ENCODE measurements at regions not wholly inside any gene's neighbourhood (a gene's known extent, or its start where the extent isn't known, plus 50 kb on each side); places are given as distances from the start of the nearest gene placed in this dataset.

DNA sequence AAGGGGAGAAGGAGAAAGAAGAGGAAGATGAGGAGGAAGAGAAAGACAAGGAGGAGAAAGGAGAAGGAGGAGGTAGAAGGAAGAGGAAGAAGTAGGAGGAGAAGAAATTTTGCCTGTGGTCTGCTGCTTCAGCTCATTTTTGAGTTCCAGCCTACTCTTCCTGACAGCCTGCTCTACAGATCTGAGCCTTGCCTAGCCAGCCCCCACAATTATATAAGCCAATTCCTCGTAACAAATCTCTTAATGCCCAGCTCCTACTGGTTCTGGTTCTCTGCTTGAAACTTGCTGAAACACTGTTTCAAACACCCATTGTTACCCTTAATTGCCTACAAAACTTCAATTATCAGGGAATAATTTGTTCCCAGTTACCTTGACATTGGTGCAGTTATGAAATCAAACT, 1014.2 kb upstream of the CELF4 start:
- no peak for DNase-seq (ENCODE audit: low read depth)

DNA sequence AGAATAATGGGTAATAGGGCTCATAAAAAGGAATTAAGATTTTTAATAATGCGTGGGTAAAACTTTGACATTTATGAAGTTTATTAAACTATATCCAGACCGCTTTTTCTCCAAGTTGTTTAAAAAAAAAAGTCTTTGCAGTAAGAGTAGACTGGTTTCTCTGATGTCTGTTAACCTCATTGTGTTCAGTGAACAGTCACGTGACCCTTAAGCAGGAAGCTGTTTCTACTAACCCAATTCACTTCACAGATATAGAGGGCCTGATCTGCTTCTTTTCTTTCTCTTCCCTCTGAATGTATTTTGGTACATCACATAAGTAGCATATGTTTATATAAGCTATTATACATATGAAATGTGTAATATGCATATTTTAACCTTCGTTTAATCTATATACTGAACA, 1011.3 kb upstream of the CELF4 start:
- no peak for DNase-seq (ENCODE audit: low read depth)

DNA sequence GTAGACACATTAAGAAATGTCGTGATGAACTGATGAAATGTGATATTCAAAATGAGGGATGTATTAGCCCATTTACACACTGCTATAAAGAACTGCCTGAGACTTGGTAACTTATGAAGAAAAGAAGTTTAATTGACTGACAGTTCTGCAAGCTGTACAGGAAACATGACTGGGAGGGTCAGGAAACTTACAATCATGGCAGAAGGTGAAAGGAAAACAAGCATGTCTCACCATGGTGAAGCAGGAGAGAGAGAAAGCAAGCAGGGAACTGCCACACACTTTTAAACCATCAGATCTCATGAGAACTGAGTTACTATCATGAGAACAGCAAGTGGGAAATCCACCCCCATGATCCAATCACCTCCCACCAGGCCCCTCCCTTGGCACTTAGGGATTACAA, 1010.8 kb upstream of the CELF4 start:
- no peak for DNase-seq (ENCODE audit: low read depth)

GRCh38 chr18:38575648-38576047, 1010.0 kb upstream of the CELF4 start:
- no peak for DNase-seq (ENCODE audit: low read depth)

DNA sequence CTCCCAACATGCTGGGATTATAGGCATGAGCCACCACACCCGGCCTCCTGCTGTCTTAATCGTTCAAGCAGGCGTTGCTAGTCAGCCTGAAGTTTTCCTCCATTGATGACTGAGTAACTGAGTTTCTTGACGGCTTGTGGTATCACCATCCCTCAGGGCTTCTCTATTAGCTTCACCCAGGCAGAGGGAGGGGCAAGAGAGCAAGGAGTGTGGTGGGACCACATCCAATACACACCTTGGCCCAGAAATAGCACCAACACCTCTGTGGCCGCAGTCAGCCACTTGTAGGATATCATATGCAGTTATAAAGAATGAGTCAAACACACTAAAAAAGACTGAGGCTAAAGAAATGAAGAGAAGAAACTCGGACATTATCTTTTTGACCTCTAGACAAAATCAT, 1009.4 kb upstream of the CELF4 start:
- DNase-seq (ENCODE audit: low read depth), result no peak

DNA sequence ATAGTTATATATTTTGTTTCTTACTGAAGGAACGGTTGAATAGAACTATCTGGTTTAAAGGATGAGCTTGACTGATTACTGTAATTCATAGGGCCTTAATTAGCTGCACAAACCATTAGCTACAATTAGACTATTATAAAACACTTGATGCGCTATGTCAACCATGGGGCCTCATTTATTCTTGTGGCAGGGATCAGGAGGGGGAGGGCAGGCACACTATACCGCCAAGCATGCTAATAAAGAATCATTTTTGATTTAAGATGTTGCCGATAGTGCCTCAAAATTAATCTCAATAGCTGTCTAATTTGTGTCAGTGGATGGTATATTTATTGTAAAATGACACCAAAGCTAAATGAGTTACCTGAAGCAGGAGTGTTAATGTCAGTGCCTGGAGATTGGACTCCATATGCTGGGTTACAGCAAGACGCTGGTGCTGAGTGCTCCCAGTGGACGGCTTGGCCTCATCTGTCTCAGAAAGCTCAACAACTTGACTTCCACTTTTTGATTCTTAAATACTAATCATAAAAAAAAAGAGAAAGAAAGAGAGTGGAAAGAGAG, 1007.0 kb upstream of the CELF4 start:
- DNase-seq (ENCODE audit: low read depth), result no peak

- DNase-seq (ENCODE audit: low read depth), result no peak
Measured at GRCh38 chr18:38571651-38572050, 1006.1 kb upstream of the CELF4 start.

- no peak for DNase-seq (ENCODE audit: low read depth)
Measured at GRCh38 chr18:38565513-38565912, 999.9 kb upstream of the CELF4 start.

DNA sequence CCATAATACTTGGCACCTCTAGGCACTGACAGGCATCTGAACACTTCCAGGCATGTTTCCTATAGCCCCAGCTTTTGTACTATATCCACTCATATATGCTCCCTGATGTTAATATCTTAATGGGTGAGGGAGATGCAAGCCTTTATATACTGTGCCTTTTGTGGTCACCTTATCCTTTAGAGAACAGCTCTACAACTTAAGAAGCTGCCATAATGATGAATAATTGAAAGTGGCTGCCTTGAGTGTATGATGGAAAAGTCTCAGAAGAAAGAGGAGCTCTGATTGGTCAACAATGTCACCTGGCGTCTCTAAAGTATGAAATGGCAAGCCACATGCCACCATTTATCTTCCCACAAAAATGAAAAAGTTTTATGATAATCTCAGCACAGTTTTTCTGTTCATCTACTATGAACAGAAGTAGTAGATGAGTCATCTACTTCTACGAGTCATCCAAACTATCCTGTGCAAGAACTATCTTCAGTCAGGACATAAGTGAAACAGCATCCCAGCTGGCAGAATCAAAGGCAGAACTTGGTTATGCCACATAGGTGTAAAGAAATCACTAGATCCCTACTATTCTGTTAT, 997.9 kb upstream of the CELF4 start:
- DNase-seq (ENCODE audit: low read depth), result no peak

GRCh38 chr18:38557006-38557405, 991.4 kb upstream of the CELF4 start:
- DNase-seq (ENCODE audit: low read depth), result no peak

DNA sequence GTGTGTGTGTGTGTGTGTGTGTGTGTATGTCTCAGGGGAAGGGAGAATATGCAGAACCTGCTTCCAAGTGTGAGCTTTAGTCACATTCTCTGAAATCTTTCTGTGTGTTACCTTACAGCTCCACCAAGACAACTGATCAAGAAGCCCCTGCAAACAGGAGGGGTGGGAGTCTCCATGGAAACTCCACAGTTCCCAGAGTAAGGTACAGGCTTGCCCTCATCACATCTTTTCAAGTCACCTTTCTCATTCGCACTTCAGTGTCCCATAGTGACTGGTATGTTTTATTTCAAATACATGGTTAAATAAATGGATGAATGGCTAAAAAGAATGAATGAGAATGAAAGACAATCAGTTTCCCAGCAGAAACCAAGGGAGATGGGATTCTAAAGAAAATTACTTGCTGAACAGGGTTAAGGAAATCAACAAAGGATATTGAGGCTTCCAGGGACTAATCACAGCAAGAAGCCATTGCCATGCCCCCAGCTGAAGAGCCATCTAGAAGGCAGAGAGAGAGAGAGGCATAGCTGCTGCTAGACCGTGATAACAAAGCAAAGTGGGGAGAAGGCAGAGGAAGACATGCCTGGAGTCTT, 987.2 kb upstream of the CELF4 start:
- DNase-seq (ENCODE audit: low read depth), result no peak

DNA sequence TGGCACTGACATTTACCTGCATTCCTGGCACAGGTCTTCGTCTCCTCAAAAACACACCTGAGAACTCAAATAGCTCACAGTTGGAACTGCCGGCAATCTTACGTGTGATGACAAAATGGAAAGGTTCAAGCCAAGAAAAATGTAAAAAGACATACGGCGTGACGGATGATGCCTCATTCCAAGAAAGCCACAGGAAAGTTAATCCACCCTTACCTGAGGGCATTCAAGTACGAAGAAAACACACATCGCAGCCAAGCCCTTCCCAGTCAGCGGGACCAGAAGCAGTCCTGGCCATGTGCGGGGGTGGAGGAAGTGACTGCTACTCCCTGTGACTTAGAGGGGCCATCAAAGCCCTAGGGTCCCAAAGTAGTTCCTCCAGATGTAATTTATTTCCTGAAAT, 986.3 kb upstream of the CELF4 start:
- no peak for DNase-seq (ENCODE audit: low read depth)

DNA sequence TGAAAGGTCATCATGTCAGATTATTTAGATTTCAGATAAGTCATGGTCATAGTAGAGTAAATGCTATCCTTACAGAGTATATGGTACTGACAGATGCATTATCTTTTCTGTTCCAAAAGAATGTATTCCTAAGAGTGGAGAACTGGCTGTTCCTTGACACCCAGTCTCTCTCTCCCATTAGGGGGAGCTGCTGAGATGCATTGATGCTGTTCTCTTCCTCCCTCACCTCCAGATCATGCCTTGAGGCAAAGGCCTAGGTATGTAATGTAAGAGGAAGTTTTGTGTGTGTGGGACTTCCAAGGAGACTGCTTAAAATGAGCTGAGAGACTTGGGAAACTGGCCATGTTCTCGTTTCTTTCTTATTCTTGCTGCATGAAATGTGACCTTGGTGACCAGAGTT, 979.5 kb upstream of the CELF4 start:
- DNase-seq (ENCODE audit: low read depth), result no peak

DNA sequence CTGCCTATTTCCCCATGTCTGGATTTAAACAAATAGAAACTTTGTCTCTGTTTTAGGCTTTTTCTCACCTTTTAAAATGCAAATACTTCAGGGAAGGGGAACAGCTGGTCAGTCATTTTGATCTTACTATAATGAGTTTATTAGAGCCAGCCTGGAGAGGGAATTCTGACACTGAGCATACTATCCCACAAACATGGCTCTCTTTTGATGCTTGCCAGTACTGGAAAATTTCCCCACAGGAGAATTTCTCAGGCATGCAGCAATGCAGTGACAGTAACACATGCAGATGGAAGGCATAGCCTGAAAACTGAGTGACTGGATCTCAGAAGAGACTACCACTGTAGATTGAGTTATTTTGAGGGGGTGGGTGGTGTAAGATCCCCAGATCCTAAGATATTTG, 974.3 kb upstream of the CELF4 start:
- no peak for DNase-seq (ENCODE audit: low read depth)

- DNase-seq (ENCODE audit: low read depth), result no peak
Measured at GRCh38 chr18:38539371-38539770, 973.8 kb upstream of the CELF4 start.

- no peak for DNase-seq (ENCODE audit: low read depth)
Measured at GRCh38 chr18:38534073-38534472, 968.5 kb upstream of the CELF4 start.

GRCh38 chr18:38526922-38527321, 961.3 kb upstream of the CELF4 start:
- no peak for DNase-seq (ENCODE audit: low read depth)

DNA sequence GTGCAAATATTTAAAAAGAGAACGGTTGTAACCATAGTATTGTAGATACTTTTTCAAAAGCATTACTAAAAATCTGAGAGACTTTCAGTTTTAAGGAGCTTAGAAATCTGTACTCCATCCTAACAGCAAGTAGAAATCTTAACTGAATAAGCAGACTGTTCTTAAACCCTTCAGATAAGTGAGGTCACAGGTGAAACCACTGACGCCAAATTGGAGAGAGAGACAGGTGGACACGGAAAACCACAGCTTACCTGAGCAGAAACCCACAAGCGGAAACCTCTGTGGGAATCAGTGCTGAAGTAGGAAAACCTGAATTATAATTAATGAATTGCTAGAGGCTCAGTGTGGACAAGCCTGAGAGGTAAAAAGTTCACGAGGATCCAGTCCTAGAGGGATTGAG, 959.4 kb upstream of the CELF4 start:
- DNase-seq (ENCODE audit: low read depth), result no peak

- no peak for DNase-seq (ENCODE audit: low read depth)
Measured at GRCh38 chr18:38520786-38521185, 955.2 kb upstream of the CELF4 start.

GRCh38 chr18:38502539-38502938, 936.9 kb upstream of the CELF4 start:
- DNase-seq (ENCODE audit: low read depth), result no peak

DNA sequence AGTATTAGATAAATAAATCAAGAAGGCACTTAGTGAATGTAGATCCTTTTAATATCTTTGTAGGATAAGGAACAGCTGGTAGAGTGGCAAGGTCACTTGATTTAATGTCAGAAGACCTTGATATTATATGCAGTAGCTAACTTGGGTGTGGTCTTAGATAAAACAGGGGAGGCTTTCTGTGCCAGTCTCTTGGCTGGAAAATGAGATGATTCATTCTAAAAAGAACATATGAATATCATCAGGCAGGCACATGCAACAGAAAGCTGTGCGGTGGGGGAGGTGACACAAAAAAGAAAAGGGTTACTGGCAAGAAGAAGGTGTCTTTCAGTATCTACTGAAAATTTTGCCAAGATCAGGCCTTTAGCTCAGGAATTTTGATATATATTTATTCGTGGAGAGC, 931.7 kb upstream of the CELF4 start:
- DNase-seq (ENCODE audit: low read depth), result no peak

DNA sequence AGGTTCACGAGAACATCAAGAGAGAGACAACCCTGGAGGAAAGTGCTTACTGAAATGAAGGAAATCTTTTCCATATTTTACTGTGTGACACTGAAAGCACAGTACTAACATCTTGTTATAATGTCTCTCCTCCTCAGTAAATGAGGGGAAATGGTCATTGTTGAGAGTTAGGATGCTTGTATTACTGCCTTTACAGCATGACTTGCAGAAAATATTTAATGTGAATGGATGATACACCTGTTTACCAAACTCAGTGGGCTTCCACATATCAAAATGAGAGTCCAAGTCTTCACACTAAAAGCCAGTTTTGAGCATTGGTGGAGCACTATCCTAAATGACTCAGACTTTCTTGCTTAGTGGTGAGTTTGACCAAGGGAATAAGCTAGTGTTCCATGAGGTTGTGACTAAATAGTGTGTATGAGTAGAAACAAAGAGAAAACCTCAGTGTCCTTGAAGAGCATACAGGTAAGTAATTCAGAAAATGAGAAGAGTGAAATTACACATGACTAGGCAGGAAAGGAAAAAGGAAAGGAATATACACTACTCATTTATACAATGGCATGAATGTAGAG, 930.7 kb upstream of the CELF4 start:
- no peak for DNase-seq (ENCODE audit: low read depth)

- no peak for DNase-seq (ENCODE audit: low read depth)
Measured at GRCh38 chr18:38494065-38494464, 928.5 kb upstream of the CELF4 start.

GRCh38 chr18:38491195-38491594, 925.6 kb upstream of the CELF4 start:
- no peak for DNase-seq (ENCODE audit: low read depth)

All from fibroblast of gingiva (primary cell).